Renal cortex interstitium (tissue), 11 donors: ENCODE measurements at regions not wholly inside any gene's neighbourhood (a gene's known extent, or its start where the extent isn't known, plus 50 kb on each side); places are given as distances from the start of the nearest gene placed in this dataset.

ENCODE experiments used
- DNase-seq, 11 donors: peaks; one replicate each; pipeline ENCODE4 v3.0.0-alpha.2; 2013; ENCODE audit warnings: low read depth in 9 of 11, low spot score in 4 of 11; ENCODE audit errors: extremely low read depth in 1 of 11

- no peak for DNase-seq
These were observed 260.3 kb upstream of the KLF4 start for GRCh38 chr9:107749787-107750444.

- no peak for DNase-seq
These were observed 255.3 kb upstream of the KLF4 start for GRCh38 chr9:107744873-107745272.

- no peak for DNase-seq
These were observed 253.2 kb upstream of the KLF4 start for GRCh38 chr9:107742531-107743309.

DNA sequence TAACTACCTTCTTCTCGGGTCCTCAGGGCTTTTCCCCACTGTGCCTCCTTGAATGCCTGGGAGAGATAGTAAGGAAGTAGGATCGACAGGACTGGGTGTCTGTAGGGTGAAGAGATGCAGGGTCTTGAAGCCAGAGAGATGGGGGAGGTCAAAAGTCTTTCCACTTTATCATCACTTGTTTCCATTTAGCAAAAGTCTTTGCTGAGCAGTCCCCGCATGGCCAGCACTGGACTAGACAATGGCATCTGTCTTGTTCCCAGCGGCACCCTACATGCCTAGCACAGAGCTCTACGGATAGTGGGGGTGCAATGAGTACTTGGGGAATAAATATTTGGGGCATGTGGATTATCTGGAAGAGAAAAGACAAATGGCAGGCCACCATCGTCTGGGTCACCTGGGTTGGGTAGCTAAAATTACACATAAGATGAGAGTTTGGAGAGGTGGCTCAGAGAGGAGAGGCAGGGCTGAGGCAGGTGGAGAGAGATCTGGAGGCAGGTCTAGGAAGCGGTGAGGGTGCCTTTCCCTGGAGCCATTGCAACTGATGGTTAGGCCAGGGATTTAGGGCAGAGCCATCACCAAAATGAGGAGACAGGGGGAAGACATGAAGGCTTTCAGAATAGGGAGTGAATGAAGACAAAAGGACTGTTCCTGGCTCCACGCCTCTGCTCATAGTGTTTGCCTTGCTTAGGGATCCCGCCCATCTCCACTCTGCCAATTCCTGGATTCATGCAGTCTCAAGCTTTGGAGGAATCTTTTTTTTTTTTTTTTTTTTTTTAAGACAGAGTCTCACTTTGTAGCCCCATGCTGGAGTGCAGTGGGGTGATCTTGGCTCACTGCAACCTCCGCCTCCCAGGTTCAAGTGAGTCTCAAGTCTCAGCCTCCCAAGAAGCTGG, 250.8 kb upstream of the KLF4 start:
- DNase-seq: no peak

DNA sequence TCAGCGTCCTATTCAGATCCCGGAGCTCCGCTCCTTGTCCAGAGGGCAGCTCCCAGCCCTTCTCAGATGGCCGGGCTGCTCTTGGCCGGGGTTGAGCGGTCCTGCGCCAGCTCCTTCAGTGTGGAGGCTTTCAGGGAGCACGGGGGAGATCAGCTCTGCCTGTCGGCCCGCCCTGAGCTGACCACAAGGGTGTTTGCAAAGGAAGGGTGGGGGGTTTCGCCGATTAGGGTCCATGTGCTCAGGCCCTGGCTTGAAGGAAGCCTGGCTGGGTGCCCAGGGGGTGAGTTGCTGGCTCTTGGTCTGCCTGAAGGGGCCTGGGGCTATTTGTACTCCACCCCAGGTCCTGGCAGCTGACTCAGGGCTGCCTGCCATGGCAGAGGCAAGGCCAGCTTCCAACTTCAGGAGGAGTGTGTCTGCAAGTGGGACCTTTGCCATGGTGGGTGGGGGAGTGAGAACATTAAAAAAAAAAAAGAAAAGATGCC, 250.1 kb upstream of the KLF4 start:
- no peak for DNase-seq

- DNase-seq: no peak
These were observed 249.2 kb upstream of the KLF4 start for GRCh38 chr9:107738789-107739188.

- no peak for DNase-seq
These were observed 248.6 kb upstream of the KLF4 start for GRCh38 chr9:107737987-107738743.

DNA sequence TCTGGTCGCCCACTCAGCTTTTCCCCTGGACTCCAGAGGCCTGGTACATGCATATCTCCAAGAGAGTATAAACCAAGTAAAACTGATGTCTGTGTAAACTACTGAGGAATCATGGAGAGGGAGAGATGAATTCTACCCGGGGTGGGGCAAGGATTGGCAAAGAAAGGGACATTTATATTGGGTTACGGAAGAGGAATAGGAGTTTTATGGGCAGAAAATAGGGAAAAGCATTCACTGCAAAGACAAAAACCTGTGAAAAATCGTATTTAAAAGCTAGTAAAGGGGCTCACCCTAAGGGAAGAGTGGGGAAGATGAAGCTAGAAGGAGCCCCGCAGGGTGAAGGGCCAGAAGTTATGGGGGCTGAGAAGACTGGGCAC, 248.0 kb upstream of the KLF4 start:
- DNase-seq: no peak

DNA sequence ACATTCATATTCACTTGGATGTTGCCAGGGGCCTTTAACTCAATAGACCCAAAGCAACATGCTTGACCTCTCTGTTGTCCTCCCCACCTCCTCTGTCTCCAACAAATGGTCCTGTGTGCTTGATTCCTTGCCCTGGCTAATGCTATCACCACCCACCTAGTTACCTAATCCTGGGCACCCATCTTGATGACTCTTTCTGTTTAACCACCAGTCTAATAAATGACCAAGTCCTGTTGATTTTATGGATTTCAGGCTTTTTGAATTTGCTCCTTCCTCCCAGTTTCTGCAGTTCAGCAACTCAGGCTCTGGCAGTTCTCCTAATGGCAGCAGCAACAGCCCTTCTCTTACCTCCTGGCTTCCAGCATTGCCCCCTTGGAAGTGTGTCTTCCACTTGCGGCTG, 246.3 kb upstream of the KLF4 start:
- no peak for DNase-seq

DNA sequence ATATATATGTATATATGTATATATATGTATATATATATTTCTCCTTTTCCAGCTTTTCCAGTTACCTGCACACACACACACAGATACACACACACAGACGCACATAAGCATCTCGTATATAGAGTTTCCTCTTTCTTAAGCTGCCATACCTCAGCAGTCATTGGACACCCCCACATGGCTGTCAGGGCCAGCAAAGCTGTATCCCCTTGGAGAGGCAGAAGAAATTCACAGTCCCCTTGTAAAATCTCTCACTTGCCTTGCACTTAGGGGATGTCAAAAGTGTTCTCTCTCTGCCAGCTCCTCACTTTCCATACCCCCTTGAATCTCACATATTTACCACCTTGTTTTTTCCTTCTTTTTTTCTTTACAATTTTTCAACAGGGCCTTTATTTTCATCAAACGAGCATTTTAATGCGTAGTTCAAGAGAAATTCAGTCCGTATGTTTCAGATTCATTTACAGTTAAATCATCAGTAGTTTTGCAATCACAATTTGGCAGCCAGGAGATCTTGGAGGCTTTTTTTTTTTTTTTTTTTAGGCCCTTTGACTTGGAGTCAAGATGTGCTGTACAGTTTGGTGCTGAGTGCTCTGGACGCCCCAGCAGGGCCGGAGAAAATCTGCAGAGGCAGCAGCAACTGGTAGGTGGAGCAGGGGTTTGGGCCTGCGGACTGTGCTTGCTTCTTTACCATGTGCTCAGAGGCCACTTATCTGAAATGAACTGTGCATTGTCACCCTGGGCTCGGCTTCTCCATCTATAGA, 244.9 kb upstream of the KLF4 start:
- DNase-seq: no peak

DNA sequence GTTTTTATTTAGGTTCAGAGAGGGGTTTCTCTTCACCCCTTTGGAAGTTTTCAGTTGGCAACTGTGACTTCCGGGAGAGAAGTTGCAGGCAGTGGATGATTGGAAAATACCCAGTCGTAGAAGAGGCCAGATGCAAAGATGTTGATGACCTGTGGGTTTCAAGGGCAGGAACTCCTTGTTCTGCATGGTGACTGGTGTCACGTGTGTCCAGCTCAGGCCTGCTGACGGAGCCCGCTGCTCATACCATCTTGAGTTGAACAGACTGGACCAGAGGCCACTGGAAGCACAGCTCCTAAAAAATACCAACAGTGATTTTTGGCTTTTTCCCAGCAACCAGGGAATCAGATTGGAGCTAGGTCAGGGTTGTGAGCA, 243.9 kb upstream of the KLF4 start:
- DNase-seq: no peak

DNA sequence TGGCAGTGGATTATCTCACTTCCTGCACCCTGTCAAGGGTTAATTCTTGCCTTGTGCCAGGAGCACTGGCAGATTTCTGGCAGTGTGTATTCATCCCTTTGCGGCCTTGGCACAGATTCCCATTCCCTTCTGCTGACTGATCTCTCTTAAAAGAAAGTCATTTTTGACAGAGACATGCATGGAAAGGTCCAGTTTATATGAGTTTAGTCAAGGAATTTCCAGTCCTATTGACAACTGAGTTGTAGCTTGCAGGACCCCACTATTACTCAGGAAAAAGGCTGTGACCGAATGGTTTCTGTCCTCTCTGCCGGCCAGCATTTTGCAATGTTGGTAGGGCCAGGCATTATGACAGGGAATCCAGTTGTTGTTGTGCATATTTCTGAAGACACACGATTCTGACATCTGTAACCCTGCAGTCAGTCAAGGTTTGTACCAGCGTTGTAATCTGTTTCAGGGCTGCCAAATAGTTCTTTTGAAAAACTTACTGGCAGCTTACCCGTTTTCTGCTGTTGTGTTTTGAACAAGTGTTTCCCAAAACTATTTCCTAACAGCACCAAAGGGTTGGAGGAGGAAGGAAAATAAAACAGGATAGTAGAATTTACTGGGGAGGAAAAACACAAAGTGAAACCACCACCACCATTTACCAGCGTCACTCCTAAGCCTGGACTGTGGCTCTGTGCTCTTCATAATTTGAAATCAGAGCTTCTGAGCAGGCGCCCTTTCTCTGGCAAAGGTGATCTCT, 243.4 kb upstream of the KLF4 start:
- DNase-seq: no peak

DNA sequence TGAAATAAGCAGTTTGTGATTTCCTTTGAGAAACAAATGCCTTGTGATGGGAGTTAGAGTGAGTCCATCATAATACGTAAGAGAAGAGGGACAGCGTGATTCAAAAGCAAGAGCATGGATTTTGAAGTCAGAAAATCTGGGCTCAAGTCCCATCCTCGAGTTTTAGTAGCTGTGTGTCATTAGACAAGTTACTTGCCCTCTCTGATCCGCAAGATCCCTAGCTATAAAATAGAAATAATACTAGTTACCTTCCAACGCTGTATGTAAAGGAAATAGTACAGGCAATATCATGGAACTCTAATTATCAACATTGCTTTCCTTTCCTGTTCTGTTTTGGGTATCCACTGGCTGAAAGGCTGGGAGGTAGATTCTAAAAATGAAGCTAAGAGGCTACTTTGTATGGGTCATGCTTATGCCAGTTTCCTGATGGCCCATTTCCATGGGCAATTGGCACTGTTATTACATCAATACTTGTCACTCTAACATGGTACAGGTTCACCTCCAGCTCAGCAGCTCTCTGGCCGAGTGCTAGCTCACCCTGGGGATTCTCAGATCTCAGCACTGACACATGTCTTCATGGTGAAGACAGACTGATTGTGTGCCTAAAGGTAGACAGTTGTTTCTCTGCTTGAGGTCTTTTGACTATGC, 241.7 kb upstream of the KLF4 start:
- DNase-seq: no peak

DNA sequence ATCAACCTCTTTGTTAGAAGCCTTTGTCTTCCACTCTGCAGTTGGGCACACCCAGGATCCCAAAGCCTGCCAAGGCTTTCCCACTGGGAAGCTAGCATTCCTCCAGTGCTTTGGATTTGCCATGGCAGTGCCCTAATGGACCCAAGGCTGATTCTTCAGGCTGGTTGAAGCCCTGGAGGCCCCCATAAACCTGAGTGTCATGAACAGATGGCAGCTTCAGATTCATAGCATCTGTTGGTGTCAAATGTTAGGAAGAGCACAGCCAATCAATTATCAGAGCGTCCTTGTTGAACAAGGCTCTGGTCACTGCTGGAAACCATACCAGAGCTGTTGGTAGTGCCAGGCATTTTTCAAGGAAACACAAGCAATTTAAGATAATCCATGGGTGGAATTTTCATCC, 241.1 kb upstream of the KLF4 start:
- DNase-seq: no peak

DNA sequence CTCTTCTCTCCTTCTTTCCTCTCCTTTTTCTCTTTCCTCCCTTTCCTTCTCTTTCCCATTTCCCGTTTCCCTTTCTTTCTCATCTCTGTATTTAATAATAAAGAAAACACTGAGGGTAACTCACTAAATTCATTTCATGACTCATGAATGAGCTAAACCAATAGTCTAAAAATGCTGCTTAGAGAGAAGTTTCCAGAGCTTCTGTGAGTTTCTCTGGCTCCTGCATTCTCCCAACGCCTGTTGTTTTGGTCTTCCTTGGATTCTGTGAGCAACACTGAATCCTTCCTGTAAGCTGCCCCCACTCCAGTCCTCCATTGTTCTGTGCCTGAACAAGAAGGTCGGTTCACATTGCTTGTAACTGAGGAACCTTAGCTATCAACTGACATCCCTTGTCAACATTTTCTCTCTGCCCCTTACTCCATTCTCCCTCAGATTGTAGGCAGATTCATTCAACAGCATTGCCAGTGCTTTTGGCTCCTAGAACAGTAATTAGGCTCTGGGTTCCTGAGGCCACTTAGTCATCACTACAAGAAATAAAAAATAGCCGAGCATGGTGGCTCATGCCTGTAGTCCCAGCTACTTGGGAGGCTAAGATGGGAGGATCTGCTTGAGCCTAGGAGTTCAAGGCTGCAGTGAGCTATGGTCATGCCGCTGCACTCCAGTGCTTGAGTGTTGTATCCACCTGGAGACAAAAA, 237.7 kb upstream of the KLF4 start:
- no peak for DNase-seq

DNA sequence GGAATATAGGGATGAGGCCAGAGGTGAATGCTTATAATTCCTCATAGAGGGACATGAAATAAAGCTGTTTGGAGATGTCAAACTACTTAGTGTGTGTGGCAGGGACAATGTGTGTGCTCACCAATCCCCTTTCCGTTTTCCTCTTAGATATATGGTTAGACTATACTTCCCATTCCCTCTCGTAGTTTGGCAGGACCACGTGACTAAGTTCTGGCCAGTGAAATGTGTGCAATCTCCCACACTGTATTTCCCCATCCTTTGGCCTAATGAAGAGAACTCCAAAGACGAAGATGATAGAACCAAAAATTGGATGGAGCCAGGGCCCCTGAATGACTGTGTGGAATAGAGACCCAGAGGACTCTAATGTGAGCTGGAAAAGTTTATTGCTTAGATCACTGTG, 233.4 kb upstream of the KLF4 start:
- DNase-seq: no peak

DNA sequence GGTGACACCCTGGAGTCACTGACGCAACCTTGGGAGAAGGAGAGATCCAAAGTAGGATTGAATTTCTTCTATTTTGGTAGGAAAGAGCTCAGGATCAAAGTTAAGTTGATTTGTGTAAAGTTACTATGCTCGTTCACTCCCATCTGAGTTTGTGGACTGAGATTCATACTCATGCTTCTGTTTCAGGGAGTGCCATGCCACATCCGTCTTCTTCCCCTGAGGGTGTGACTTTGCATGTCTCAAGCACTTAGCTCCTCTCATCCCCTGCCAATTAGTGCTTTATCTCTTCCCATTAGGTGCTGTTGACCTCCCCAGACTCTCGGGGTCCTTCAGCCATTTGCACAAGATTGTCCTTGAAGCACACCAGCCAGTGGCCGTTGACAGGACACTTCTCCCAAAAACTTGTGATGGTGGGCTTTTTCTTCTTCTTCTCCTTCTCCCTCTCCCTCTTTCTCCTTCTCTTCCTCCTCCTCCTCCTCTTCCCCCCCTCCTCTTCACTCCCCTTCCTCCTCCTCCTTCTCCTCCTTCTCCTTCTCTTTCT, 232.2 kb upstream of the KLF4 start:
- no peak for DNase-seq
